ENCODE measurements at regions not wholly inside any gene's neighbourhood (a gene's known extent, or its start where the extent isn't known, plus 50 kb on each side); places are given as distances from the start of the nearest gene placed in this dataset.

GRCh38 chrX:8346892-8347291 is 117.7 kb upstream of the VCX3B start:
- TF ChIP-seq EZH2 (IDR thresholded peaks at IDR 0.05; ENCODE audit: borderline replicate concordance, low read depth, low read length, severe bottlenecking) = no peak
- no peak for TF ChIP-seq CTCF (IDR thresholded peaks at IDR 0.05; ENCODE audit: borderline replicate concordance, extremely low read depth, low read length, poor library complexity, severe bottlenecking)

Measured in DND-41 (cell line).